HFFc6 (cell line): ENCODE measurements at regions not wholly inside any gene's neighbourhood (a gene's known extent, or its start where the extent isn't known, plus 50 kb on each side); places are given as distances from the start of the nearest gene placed in this dataset.

Experiments
- DNase-seq: peaks from one replicate; pipeline ENCODE4 v3.0.0-alpha.2; 2018
- H3K27ac Mint-ChIP-seq: 2 replicates; pipeline ENCODE4 v1.8.0; 2020; ENCODE audit warnings: mild to moderate bottlenecking, mixed read lengths
- H3K27me3 Mint-ChIP-seq: 2 replicates; pipeline ENCODE4 v1.8.0; 2021; ENCODE audit warnings: mild to moderate bottlenecking, moderate library complexity, mixed read lengths; ENCODE audit not compliant: insufficient read depth
- H3K36me3 Mint-ChIP-seq: 2 replicates; pipeline ENCODE4 v1.8.0; 2021; ENCODE audit warnings: low read depth, mixed read lengths
- H3K4me1 Mint-ChIP-seq: 2 replicates; pipeline ENCODE4 v1.8.0; 2020; ENCODE audit warnings: low read depth, mixed read lengths
- H3K4me3 Mint-ChIP-seq: 2 replicates; pipeline ENCODE4 v1.8.0; 2020; ENCODE audit warnings: mild to moderate bottlenecking, moderate library complexity, mixed read lengths
- H3K9me3 Mint-ChIP-seq: 2 replicates; pipeline ENCODE4 v1.8.0; 2020; ENCODE audit warnings: mild to moderate bottlenecking, mixed read lengths
- CTCF ChIP-seq: fragments of 200-600 bp; sonication (generic); IDR thresholded peaks from 2 replicates; pipeline ENCODE4 v1.5.0; 2021; ENCODE audit warnings: antibody characterized with exemption, mild to moderate bottlenecking

- Mint-ChIP-seq H3K27ac (no peak overlapping the region), H3K9me3 (peaks cover 8% of the 10 kb centered on the region; the same call in 1 of the 2 replicates), H3K4me3 (no peak overlapping the region), H3K4me1 (no peaks in the 10 kb centered on the region), H3K27me3 (no peaks in the 10 kb centered on the region; the same call in 1 of the 2 replicates), H3K36me3 (no peaks in the 10 kb centered on the region)
- TF ChIP-seq CTCF = no peak
- DNase-seq = no peak
Observed at GRCh38 chr6:22218410-22218809, 78.4 kb downstream of the PRL start.

GRCh38 chr6:22219925-22220324 lies 76.9 kb downstream of the PRL start:
- Mint-ChIP-seq H3K4me3 (no peak overlapping the region), H3K27me3 (no peaks in the 10 kb centered on the region; the same call in 1 of the 2 replicates), H3K36me3 (no peaks in the 10 kb centered on the region), H3K27ac (no peak overlapping the region), H3K9me3 (peaks cover 8% of the 10 kb centered on the region; the same call in 1 of the 2 replicates), H3K4me1 (no peaks in the 10 kb centered on the region)
- no peak for DNase-seq
- no peak for TF ChIP-seq CTCF

- no peak for TF ChIP-seq CTCF
- Mint-ChIP-seq H3K27me3 (no peaks in the 10 kb centered on the region; the same call in 1 of the 2 replicates), H3K4me1 (no peaks in the 10 kb centered on the region), H3K36me3 (no peaks in the 10 kb centered on the region), H3K4me3 (no peak overlapping the region), H3K9me3 (peaks cover 8% of the 10 kb centered on the region; the same call in 1 of the 2 replicates), H3K27ac (no peak overlapping the region)
- DNase-seq = no peak
Observed at GRCh38 chr6:22221211-22221610, 75.6 kb downstream of the PRL start.

DNA sequence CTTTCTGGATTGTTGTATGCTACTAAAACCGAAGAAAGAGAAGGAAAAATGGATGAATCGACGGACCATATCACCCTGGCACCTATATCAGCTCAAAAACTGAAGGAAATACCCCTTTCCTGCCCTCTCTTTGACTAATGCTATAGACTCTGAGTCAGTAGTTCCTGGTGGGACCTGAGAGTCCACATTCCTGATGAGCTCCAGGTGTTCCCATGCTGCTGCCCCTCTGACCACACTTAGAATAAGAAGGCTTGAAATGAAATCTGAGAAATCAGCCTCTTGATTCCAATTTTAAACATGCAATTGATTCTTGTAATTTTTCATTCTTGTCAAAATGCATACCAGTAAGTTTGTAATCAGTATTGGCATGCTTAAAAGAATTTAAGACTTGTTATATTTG lies 75.2 kb downstream of the PRL start:
- no peak overlapping the region for H3K4me3 Mint-ChIP-seq
- no peaks in the 10 kb centered on the region for H3K4me1 Mint-ChIP-seq
- H3K27me3 Mint-ChIP-seq = peaks cover under 1% of the 10 kb centered on the region
- H3K36me3 Mint-ChIP-seq = no peaks in the 10 kb centered on the region
- H3K27ac Mint-ChIP-seq = no peak overlapping the region
- no peak for DNase-seq
- H3K9me3 Mint-ChIP-seq = peaks cover 10% of the 10 kb centered on the region
- no peak for TF ChIP-seq CTCF

GRCh38 chr6:22222469-22222868 lies 74.4 kb downstream of the PRL start:
- Mint-ChIP-seq H3K4me3 (no peak overlapping the region), H3K9me3 (peaks cover 12% of the 10 kb centered on the region)
- TF ChIP-seq CTCF = no peak

More at GRCh38 chr6:22222469-22222868, 74.4 kb downstream of the PRL start:
- no peaks in the 10 kb centered on the region for H3K4me1 Mint-ChIP-seq
- H3K36me3 Mint-ChIP-seq = no peaks in the 10 kb centered on the region
- no peak overlapping the region for H3K27ac Mint-ChIP-seq
- no peak for DNase-seq
- H3K27me3 Mint-ChIP-seq = peaks cover 1% of the 10 kb centered on the region
